ENCODE measurements at regions not wholly inside any gene's neighbourhood (a gene's known extent, or its start where the extent isn't known, plus 50 kb on each side); places are given as distances from the start of the nearest gene placed in this dataset.

GRCh38 chrX:10032147-10032546 is 65.0 kb downstream of the CLDN34 start:
- no peaks in the 10 kb centered on the region for H3K9me3 Mint-ChIP-seq (ENCODE audit: unreplicated experiment)
- no peak overlapping the region for H3K27ac ChIP-seq (ENCODE audit: low read depth, low read length)
- no peak for TF ChIP-seq EZH2 (IDR thresholded peaks at IDR 0.05; ENCODE audit: insufficient read depth, low read length)
- no peak for TF ChIP-seq CTCF (IDR thresholded peaks at IDR 0.05; ENCODE audit: insufficient read depth, low read depth, low read length)
- H3K4me3 ChIP-seq (ENCODE audit: insufficient read depth, low read depth, low read length) = no peak overlapping the region
- H3K36me3 Mint-ChIP-seq (ENCODE audit: low read depth, unreplicated experiment) = peaks cover 4% of the 10 kb centered on the region
- H3K36me3 ChIP-seq (ENCODE audit: insufficient read depth, low read length) = no peaks in the 10 kb centered on the region
- H3K4me2 ChIP-seq (ENCODE audit: low read length) = no peak overlapping the region
- no peaks in the 10 kb centered on the region for H3K27me3 Mint-ChIP-seq (ENCODE audit: low read depth, unreplicated experiment)
- H3K4me1 ChIP-seq (ENCODE audit: insufficient read depth, low read length) = peaks cover 9% of the 10 kb centered on the region
- no peaks in the 10 kb centered on the region for H4K20me1 ChIP-seq (ENCODE audit: insufficient read depth, low read length)
- H3K9me3 ChIP-seq (ENCODE audit: insufficient read depth, low read depth, low read length) = no peaks in the 10 kb centered on the region
- FAIRE-seq = no peak
- H3K4me3 Mint-ChIP-seq (ENCODE audit: unreplicated experiment) = no peak overlapping the region
- DNase-seq (ENCODE audit: low read depth) = no peak
- no peak overlapping the region for H3K9ac ChIP-seq (ENCODE audit: low read length)
- no peak overlapping the region for H2AFZ ChIP-seq (ENCODE audit: low read depth, low read length)
- no peaks in the 10 kb centered on the region for H3K27me3 ChIP-seq (ENCODE audit: insufficient read depth, low read length)
- H3K79me2 ChIP-seq (ENCODE audit: insufficient read depth, low read length) = peaks cover 26% of the 10 kb centered on the region
- peak overlapping the region; percentile 26 for H3K27ac Mint-ChIP-seq (ENCODE audit: unreplicated experiment)
- H3K4me1 Mint-ChIP-seq (ENCODE audit: low read depth, unreplicated experiment) = peaks cover 8% of the 10 kb centered on the region

GRCh38 chrX:10033375-10034007 is 66.3 kb downstream of the CLDN34 start:
- Histone ChIP-seq H3K79me2 (ENCODE audit: insufficient read depth, low read length) (peaks cover 23% of the 10 kb centered on the region), H3K9me3 (ENCODE audit: insufficient read depth, low read depth, low read length) (no peaks in the 10 kb centered on the region)

More at GRCh38 chrX:10033375-10034007, 66.3 kb downstream of the CLDN34 start:
- FAIRE-seq (peak; percentile 17), DNase-seq (ENCODE audit: low read depth) (no peak)
- Histone ChIP-seq H4K20me1 (ENCODE audit: insufficient read depth, low read length) (peaks cover 2% of the 10 kb centered on the region), H3K9ac (ENCODE audit: low read length) (no peak overlapping the region), H3K27me3 (ENCODE audit: insufficient read depth, low read length) (no peaks in the 10 kb centered on the region), H3K4me2 (ENCODE audit: low read length) (no peak overlapping the region), H2AFZ (ENCODE audit: low read depth, low read length) (no peak overlapping the region), H3K4me1 (ENCODE audit: insufficient read depth, low read length) (peaks cover 9% of the 10 kb centered on the region), H3K27ac (ENCODE audit: low read depth, low read length) (no peak overlapping the region), H3K4me3 (ENCODE audit: insufficient read depth, low read depth, low read length) (no peak overlapping the region), H3K36me3 (ENCODE audit: insufficient read depth, low read length) (no peaks in the 10 kb centered on the region)
- peaks cover 8% of the 10 kb centered on the region for H3K4me1 Mint-ChIP-seq (ENCODE audit: low read depth, unreplicated experiment)
- H3K4me3 Mint-ChIP-seq (ENCODE audit: unreplicated experiment) = no peak overlapping the region
- H3K36me3 Mint-ChIP-seq (ENCODE audit: low read depth, unreplicated experiment) = peaks cover 2% of the 10 kb centered on the region
- no peaks in the 10 kb centered on the region for H3K27me3 Mint-ChIP-seq (ENCODE audit: low read depth, unreplicated experiment)
- TF ChIP-seq EZH2 (IDR thresholded peaks at IDR 0.05; ENCODE audit: insufficient read depth, low read length) (no peak), CTCF (IDR thresholded peaks at IDR 0.05; ENCODE audit: insufficient read depth, low read depth, low read length) (no peak)
- no peak overlapping the region for H3K27ac Mint-ChIP-seq (ENCODE audit: unreplicated experiment)
- no peaks in the 10 kb centered on the region for H3K9me3 Mint-ChIP-seq (ENCODE audit: unreplicated experiment)
